Suprapubic skin (tissue), 4 donors: ENCODE measurements at regions not wholly inside any gene's neighbourhood (a gene's known extent, or its start where the extent isn't known, plus 50 kb on each side); places are given as distances from the start of the nearest gene placed in this dataset.

ENCODE experiments used
- DNase-seq, 2 donors: peaks; one replicate each; pipeline ENCODE4 v3.0.0-alpha.2; 2019; ENCODE audit warnings: low spot score in 2 of 2
- H3K27ac ChIP-seq: fragments of 200-600 bp; sonication (generic); one replicate; pipeline ENCODE4 v1.5.1; 2019
- H3K27me3 ChIP-seq: fragments of 200-600 bp; sonication (generic); one replicate; pipeline ENCODE4 v1.5.1; 2019
- H3K36me3 ChIP-seq: fragments of 200-600 bp; sonication (generic); one replicate; pipeline ENCODE4 v1.5.1; 2019
- H3K4me1 ChIP-seq: fragments of 200-600 bp; sonication (generic); one replicate; pipeline ENCODE4 v1.5.1; 2019
- H3K4me3 ChIP-seq: fragments of 200-600 bp; sonication (generic); one replicate; pipeline ENCODE4 v1.5.1; 2019; ENCODE audit warnings: mild to moderate bottlenecking
- H3K9me3 ChIP-seq: fragments of 200-600 bp; sonication (generic); one replicate; pipeline ENCODE4 v1.5.1; 2019
- CTCF ChIP-seq, 2 donors: fragments of 200-600 bp in 1 of 2; fragments of 450-650 bp in 1 of 2; sonication (generic) in 1 of 2; IDR thresholded peaks; one replicate each; pipeline ENCODE4 v1.5.1; 2016 to 2019; ENCODE audit warnings: antibody characterized with exemption in 2 of 2, mild to moderate bottlenecking in 1 of 2, moderate library complexity in 1 of 2
- EP300 ChIP-seq: sonication (generic); formaldehyde crosslinking; IDR thresholded peaks from one replicate; pipeline ENCODE4 v1.6.1; 2017; ENCODE audit warnings: antibody characterized with exemption
- POLR2A ChIP-seq, 2 donors: fragments of 450-650 bp; IDR thresholded peaks; one replicate each; pipeline ENCODE4 v1.6.1; 2017; ENCODE audit warnings: antibody characterized with exemption in 2 of 2, mild to moderate bottlenecking in 2 of 2, moderate library complexity in 2 of 2
- POLR2AphosphoS5 ChIP-seq, 3 donors: sonication (generic); formaldehyde crosslinking; IDR thresholded peaks; one replicate each; pipeline ENCODE4 v1.6.1; 2017; ENCODE audit warnings: antibody characterized with exemption in 3 of 3
- WGBS: methylation state at CpG from one replicate; pipeline ENCODE4 v1.1.5; 2018; 5-methylcytosine and 5-hydroxymethylcytosine counted together

GRCh38 chr15:69753867-69754266, 301.2 kb downstream of the RPLP1 start:
- WGBS: 100% methylated on average over 1 of the region's 1 CpG
- Histone ChIP-seq H3K9me3 (peaks cover 3% of the 10 kb centered on the region), H3K27ac (no peak overlapping the region), H3K4me1 (peaks cover 18% of the 10 kb centered on the region), H3K4me3 (no peak overlapping the region), H3K27me3 (no peaks in the 10 kb centered on the region), H3K36me3 (no peaks in the 10 kb centered on the region)
- no peak for DNase-seq
- TF ChIP-seq CTCF (IDR thresholded peaks at IDR 0.05) (no peak), EP300 (no peak)

- Histone ChIP-seq H3K4me1 (peaks cover 18% of the 10 kb centered on the region), H3K27ac (no peak overlapping the region), H3K4me3 (no peak overlapping the region), H3K27me3 (no peaks in the 10 kb centered on the region), H3K36me3 (no peaks in the 10 kb centered on the region), H3K9me3 (peaks cover 3% of the 10 kb centered on the region)
- TF ChIP-seq POLR2A (IDR thresholded peaks at IDR 0.05): no peak
- TF ChIP-seq POLR2AphosphoS5 (IDR thresholded peaks at IDR 0.05): no peak
- TF ChIP-seq CTCF (IDR thresholded peaks at IDR 0.05): no peak
- TF ChIP-seq EP300: no peak
- DNase-seq: no peak
- 100% methylated on average over 1 of the region's 1 CpG for WGBS
Observed at GRCh38 chr15:69754313-69754712, 301.7 kb downstream of the RPLP1 start.

GRCh38 chr15:69755551-69756310, 303.1 kb downstream of the RPLP1 start:
- H3K36me3 ChIP-seq: no peaks in the 10 kb centered on the region
- DNase-seq: no peak
- peaks cover 22% of the 10 kb centered on the region for H3K4me1 ChIP-seq
- H3K9me3 ChIP-seq: no peaks in the 10 kb centered on the region
- H3K27ac ChIP-seq: no peak overlapping the region
- no peaks in the 10 kb centered on the region for H3K27me3 ChIP-seq
- TF ChIP-seq POLR2A (IDR thresholded peaks at IDR 0.05): no peak
- no peak for TF ChIP-seq POLR2AphosphoS5 (IDR thresholded peaks at IDR 0.05)
- TF ChIP-seq CTCF (IDR thresholded peaks at IDR 0.05): no peak
- no peak for TF ChIP-seq EP300
- WGBS: 42% methylated on average over 7 of the region's 7 CpGs
- H3K4me3 ChIP-seq: no peak overlapping the region

- peaks cover 20% of the 10 kb centered on the region for H3K4me1 ChIP-seq
- 88% methylated on average over 3 of the region's 3 CpGs for WGBS
- H3K4me3 ChIP-seq: no peak overlapping the region
- TF ChIP-seq CTCF (IDR thresholded peaks at IDR 0.05) (no peak), EP300 (no peak), POLR2A (IDR thresholded peaks at IDR 0.05) (no peak), POLR2AphosphoS5 (IDR thresholded peaks at IDR 0.05) (no peak)
- no peaks in the 10 kb centered on the region for H3K9me3 ChIP-seq
- H3K27me3 ChIP-seq: no peaks in the 10 kb centered on the region
- no peaks in the 10 kb centered on the region for H3K36me3 ChIP-seq
- no peak for DNase-seq
- H3K27ac ChIP-seq: no peak overlapping the region
Observed at GRCh38 chr15:69756440-69756839, 303.8 kb downstream of the RPLP1 start.

GRCh38 chr15:69757186-69757585, 304.6 kb downstream of the RPLP1 start:
- no peaks in the 10 kb centered on the region for H3K9me3 ChIP-seq
- H3K36me3 ChIP-seq: no peaks in the 10 kb centered on the region
- H3K4me1 ChIP-seq: peaks cover 18% of the 10 kb centered on the region
- WGBS: 100% methylated on average over 5 of the region's 6 CpGs
- no peak overlapping the region for H3K27ac ChIP-seq
- DNase-seq: no peak
- H3K27me3 ChIP-seq: no peaks in the 10 kb centered on the region
- H3K4me3 ChIP-seq: no peak overlapping the region
- TF ChIP-seq POLR2AphosphoS5 (IDR thresholded peaks at IDR 0.05) (no peak), POLR2A (IDR thresholded peaks at IDR 0.05) (no peak), EP300 (no peak), CTCF (IDR thresholded peaks at IDR 0.05) (no peak)
